DMS153 treated with DMSO at 0.1 percent for 48 hours (cell line): ENCODE measurements at regions not wholly inside any gene's neighbourhood (a gene's known extent, or its start where the extent isn't known, plus 50 kb on each side); places are given as distances from the start of the nearest gene placed in this dataset.
A peak's percentile ranks its signal among the peaks of the same experiment; 100 is the strongest.
"Not testable (repeated sequence)": the region's sequence is repeated elsewhere in the genome, so short reads cannot be mapped to it uniquely, and the experiment has no call there.

Experiments used
- DNase-seq: peaks from one replicate; lab custom pipeline; 2025; ENCODE audit not compliant: unreplicated experiment; lab: John Stamatoyannopoulos, UW

DNA sequence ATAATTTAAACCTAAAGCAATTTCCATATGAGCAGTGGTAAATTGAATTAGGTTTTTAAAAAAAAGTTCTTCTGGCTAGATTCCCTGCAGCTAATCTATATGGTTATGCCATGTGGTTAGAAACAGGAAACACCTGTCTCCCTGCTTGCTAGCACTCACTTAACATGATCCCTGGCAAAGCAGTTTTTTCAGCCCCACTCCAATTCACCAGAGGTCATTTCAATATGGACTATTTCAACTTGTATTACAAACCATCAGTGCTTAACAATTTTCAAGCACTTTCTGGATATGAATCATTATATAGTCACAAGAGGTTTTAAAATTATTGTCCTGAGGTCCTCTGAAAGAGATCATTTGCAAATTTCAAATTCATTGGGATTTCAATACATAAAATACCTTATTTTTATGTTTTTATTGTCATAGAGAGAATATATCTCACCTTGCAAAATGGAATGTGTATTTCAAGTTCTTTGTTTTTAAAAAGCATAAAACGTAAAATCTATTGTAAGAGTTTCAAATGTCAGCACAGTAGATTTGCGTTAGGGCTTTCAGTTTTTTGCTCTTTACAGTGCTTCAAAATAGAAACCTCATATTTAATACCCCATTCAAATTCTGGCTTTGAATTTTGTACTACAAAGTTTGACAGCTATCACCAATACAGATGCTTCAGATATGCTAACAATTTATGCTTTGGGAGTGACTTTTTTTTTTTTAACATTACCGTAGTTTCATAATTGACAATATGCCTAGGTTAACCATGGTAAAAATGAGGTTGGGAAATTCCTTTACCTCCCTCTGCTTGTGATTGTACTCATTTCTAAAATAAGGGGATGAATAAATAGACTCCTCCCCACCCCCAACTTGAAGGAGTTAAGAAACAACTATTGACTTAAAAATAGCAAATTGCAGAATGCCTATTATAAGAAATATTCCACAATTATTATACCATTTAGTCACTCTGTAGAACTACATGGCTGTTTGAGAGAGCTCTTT lies 117.5 kb upstream of the HGF start:
- DNase-seq: peak; percentile 20

DNA sequence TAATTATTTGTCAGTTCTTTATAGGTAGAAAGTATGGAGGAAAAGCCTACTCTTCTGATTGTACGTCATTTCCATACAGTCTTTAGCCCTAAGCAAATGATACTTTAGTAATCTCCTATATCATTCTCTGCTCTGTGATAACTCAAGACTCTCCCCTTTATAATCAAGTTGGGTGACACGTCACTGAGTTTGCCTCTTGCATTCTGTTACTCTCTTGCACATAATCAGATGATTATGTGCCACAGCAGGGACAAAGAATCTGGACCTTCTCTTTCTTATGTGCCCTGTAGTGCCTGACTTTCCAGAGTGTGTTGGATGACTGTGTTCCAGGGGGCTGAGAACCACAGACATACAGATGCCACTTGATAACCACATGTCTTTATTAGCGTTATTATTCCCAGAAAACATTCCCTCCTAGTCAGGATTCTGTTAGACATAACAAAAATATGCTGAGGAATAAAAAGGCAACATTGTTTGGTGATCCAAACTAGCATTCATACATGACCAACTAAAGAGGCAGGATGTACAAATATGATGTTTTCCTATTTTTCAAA lies 116.4 kb upstream of the HGF start:
- no peak for DNase-seq

DNA sequence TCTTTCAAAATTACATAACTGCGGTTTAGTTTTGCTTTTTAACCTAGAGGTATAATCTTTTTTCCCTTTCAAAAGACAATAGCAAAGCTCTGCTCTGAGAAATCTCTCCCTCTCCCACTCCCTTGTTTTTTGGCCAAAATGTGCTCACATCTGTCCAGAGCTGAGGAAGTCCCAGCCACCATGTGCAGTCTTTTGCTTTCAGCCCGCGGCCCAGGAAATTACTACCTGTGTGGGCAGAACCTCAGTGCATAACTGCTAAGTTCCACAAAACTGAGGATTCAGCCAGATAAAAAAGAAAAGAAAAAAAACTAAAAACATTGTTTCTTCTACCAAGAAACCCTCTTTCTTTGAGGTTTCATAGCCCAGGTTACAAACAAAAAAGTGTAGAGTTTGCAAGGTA lies 115.0 kb upstream of the HGF start:
- DNase-seq: no peak

DNA sequence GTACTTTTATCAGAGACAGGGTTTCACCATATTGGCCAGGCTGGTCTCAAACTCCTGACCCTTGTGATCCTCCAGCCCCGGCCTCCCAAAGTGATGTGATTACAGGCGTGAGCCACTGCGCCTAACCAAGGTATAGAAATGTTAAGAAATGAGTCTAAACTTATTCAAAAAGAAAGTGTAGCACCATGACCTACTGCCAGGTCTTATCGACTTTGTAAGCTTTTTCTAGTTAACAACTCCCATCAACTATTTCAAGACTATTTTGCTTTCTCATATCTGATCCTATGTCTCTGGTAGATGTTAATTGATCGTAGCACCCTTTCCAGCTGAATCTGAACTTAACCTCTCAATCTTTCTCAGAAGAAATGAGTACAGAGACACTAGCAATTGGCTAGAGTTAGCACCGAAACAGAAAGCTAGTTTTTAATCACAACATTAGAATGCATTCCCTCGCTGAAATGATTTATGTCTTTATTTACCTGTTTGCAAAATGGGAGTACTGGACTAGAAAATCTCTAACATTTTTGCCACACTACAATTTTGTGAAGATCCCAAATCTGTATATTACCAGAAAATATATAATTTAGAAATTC lies 114.0 kb upstream of the HGF start:
- no peak for DNase-seq

DNA sequence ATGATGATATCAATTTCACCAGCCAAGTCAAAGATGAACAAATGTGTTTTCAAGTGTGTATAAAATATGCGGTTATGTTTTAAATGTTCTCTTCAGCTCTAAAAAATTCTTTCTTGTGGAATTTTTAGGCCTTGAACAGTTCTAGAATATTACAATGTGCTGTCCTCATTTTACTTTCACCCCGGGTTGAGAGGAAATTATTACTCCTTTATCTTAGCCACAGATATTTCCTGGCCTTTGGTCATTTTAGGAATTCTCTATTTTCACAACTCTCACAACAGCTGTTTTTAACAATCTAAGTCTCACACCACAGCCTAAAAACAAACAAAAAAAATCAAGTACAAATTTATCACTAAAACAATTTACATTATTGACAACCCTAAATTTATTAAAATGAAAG lies 112.2 kb upstream of the HGF start:
- no peak for DNase-seq

DNA sequence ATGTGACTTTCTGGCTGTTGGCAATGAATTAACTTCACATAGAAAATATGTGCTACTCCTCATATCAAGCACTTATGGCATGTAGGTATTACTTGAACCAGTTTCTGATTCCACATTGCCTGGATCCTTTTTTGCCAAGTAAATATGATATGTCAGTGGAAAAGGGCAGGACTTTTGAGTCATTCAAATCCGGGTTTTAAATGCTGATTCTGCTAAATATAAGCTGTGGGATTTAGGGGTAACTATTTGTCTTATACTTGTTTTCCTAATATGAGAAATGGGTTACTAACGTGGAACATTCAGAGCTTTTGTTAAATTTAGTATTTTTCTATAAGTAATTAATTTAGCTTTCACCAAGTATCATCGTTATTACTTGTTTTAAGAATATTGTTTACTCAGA lies 108.0 kb upstream of the HGF start:
- no peak for DNase-seq

DNA sequence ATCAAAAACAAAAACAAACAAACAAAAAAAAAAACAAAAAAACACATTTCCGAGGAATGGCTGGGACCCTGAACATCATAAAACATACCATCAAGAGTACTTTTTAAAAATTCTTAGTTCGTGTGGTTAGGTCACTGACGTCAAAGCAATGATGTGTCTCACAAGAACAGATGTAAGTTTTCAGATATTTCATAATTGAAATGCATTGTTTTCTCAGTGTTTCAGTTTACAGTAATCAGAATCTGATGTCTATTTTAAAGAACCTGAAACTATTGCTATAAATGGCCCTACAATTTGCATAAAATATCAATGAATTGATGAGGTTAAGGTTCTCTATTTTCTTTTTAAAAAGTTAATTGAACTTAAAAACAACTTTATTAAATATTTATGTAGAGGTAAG lies 103.7 kb upstream of the HGF start:
- DNase-seq: no peak

DNA sequence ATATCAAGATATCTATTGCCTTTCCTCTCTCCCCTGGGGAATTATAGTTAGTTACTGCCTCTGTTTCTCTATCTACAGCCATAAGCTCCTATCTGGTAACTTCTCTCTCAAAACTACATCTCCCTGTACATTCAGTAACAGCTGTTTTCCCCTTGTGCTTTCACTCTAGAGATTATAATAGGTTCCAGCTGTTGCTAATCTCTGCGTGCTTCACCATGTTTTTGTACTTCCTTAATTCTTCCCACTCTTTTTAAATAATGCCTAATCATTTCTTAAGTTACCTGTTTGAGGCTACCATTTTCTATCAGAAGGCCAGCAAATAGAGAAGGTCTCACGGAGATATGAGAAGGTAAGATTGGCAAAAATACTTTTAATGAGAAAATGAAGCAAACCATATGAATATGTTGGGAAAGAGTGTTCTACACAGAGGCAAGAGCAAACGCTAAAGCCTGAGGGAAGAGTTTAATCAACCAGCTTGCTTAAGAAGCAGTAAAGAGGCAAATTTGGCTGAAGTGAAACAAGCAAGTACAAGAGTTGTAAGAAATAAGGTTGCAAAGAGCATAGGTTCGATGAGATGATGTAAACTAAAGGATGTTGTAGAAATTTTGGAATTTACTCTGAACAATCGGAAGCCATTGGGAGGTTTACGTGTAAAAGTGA lies 101.9 kb upstream of the HGF start:
- no peak for DNase-seq

DNA sequence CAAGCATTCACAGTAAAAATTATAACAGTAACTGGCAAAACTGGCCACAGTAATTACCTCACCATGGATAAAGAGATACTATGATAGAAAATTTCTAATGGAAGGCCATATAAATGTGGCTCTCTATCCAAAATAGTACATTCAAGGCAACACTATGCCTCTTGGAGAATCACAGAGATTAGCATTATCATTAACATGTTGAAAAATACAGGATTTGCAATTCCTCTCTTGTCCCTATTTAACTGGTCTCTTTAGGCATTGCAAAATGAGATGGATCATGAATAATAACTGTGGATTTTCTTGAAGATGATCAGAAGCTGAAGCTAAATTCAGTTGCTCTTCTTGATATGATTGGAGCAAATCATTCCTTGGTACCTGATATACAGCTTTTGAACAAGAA lies 100.8 kb upstream of the HGF start:
- DNase-seq: no peak

DNA sequence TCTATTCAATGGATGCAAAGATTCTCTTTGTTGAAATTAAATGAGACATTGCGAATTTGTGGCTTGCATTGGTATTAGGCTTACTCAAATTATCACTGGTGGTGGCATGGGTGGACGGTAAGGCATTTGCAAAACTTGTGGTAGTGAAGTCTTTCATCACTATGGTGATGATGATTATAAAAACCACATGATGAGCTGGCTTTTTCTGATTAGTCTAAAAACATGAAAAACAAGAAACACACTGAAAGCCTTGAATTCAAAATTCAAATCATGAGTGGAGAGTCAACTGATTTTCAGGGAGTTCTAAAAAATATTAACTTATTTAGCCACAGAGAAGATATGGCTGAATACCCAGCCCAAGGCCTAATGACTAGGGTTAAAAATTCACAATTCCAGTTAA lies 99.8 kb upstream of the HGF start:
- no peak for DNase-seq

DNA sequence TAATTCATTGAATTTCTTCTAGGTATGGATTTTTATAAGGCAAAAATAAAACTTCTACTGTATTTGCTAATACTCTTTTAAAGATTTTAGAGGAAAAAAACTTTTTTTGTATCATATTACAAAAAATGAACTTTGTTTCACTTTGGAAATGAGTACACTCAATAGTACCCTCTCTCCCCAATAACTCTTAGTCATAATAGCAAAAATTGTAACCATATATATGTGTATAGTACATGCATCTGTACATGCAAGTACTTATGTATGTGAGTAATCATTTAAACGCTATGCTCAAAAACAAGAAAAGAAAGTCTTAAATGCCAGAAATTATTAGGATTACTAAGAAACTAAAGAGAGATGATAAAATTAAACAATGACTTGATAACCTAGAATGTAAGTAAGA lies 95.9 kb upstream of the HGF start:
- no peak for DNase-seq

DNA sequence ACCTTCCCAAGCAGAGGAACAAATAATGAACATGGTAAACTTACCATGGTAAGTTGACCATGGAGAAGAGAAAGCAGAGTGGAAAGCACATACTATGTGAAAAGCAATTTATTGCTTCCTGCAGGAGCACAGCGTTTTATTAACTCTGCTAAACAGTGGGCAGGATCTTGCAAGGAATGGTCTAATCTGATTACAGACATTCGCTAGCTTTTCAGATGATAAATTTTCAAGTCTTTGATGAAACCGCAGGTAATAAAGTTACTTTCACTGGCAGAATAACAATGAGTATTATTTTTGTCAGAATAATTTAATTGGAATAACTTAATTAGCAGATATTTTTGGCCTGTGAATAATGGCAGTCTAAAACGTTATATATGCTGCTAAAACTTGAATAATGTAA lies 89.6 kb upstream of the HGF start:
- no peak for DNase-seq

DNA sequence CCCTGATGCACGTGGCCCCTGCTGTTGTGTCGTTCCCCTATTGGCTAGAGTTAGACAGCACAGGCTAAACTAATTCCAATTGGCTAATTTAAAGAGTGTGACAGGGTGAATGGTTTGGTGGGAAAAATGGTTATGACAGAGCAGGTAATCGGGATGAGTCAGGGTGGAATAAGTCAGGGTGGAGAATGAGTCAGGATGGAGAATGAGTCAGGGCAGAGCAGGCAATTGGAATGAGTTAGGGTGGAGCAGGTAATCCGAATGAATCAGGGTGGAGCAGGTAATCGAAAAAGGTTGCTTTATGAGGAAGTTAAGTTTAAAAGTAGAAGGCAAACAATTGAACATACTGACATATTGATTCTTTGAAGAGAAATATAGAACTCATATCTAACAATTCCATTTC lies 89.0 kb upstream of the HGF start:
- not testable (repeated sequence) for DNase-seq

DNA sequence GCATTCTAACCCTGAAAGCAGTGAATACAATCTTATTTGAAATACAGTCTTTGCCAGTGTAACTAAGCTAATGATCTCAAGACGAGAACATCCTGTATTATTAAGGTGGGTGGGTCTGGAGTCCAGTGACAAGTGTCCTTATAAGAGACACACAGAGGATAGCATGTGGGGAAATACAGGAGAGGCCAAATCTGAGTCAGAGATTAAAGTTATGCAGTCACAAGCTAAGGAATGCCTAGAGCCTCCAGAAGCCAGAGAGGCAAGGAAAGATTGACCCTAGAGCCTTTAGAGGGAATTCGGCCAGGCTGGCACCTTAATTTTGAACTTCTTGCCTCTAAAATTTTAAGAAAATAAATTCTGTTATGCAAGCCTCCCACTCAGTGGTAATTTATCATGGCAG lies 87.5 kb upstream of the HGF start:
- no peak for DNase-seq

DNA sequence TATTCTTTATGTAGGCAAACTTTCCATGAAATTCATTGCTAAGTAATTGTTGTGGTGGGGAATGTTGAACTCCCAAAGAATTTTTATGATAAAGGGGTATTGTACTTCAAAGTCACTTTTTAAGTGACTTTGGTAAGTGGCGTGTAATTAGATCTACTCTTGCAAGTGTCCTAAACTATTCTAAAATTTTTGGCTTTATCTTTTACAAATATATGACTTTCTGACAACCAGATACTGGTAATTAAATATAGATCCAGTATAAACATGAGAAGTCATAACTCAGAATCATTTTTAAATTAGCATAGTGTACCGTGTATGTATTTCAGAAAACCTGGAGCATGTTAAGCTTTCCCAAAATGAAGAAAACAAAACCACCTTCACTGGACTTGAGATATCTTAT lies 84.7 kb upstream of the HGF start:
- no peak for DNase-seq

DNA sequence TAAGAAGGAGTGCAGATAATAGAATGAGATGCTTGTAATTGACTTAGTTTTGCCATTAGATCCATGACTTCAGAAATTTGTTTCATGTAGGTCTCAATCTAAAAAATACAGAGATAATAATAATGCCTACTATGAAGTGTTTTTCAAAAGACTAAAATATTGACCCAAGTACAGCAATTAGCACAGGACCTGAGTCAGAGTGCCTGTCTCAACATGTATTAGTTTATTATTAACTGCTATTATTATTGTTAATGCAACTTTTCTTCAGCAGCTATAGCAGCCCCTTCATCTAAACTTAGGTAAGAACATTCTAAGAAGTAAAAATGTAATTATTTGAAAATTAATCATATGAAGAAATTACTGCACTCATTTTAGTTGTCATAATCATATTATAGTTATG lies 82.9 kb upstream of the HGF start:
- DNase-seq: no peak

DNA sequence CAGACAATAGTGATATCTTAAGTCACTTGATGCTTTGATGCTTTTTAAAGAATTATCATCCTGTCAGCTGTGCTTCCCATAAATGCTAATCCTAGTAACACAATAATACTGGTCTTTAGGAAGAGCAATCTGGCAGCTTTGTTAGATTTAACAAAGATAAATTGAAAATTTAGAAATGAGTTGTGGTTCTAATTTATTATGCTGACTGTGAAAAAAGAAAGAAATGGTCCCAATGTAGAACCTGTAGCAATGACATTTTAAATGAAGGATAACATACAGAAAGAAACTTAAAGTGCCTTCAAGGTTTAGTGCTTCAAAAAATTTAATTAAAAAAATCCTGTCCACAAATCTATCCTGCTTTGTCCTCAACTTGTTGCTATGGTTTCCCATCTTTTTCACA lies 81.6 kb upstream of the HGF start:
- DNase-seq: no peak

DNA sequence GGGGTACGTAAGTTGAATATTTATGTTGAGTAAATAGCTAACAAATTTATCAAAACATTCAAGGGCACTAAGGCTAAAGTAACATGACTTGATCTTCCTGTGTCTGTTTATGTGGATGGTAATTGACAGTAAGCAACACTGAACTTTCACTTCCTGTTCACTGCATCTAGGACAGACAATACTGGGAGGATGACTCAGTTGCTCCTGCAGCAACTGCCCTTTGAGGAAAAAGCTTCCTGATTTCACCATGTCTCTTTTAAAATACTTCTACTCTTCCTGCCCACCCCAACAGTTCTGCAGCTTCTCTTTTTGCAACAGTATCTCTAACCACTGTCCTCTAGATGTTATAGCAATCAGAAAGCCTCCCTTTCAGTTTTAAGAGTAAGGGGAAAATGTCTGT lies 76.6 kb upstream of the HGF start:
- DNase-seq: no peak

DNA sequence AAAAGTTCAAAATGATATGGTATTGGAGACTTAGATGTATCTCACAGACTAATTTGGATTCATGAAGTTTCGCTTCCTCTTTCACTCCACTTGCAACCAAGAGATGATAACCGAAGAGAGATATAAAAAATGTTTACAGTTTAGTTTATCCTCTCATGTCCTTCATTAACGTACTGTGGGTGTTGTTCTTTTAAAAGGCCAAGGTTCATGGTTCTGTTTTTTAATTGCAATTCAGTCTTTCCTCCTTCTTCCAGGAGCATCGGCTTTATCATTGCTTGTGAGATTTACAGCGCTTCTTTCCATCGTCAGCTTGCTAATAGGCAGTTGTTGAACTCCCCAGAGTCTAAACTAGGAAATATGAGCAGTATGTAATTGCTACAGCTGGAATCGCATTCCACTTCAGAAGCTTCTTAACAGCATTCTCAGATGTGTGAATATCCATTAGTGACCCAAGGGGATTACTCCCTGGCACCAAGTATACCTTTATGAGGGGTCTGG lies 75.9 kb upstream of the HGF start:
- no peak for DNase-seq

DNA sequence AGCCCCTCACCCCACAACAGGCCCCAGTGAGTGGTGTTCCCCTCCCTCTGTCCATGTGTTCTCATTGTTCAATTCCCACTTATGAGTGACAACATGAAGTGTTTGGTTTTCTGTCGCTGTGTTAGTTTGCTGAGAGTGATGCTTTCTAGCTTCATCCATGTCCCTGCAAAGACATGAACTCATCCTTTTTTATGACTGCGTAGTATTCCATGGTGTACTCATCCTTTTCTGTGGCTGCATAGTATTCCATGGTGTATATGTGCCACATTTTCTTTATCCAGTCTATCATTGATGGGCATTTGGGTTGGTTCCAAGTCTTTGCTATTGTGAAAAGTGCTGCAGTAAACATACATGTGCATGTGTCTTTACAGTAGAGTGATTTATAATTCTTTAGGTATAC lies 73.8 kb upstream of the HGF start:
- not testable (repeated sequence) for DNase-seq

DNA sequence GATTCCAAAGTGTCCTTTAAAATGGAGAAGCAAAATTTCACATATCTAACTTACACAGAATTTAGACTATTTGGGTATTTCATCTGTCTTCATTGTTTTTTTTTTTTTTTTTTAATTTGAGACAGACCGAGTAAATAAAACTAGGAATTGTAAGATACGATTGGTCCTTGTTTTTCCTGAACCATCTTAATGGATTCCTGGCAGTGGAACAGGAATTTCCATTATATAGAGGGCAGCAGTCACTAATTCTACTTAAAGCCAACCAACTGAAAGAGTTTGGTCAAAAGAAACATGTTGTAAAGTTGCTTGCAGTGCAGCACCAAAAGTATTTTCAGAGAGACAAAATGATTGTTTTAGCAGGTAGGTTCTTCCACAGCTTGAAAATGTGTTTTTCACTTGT lies 72.5 kb upstream of the HGF start:
- no peak for DNase-seq
